H1 (cell line): ENCODE measurements at regions not wholly inside any gene's neighbourhood (a gene's known extent, or its start where the extent isn't known, plus 50 kb on each side); places are given as distances from the start of the nearest gene placed in this dataset.

Experiments
- NRF1 ChIP-seq: IDR thresholded peaks from 2 replicates; pipeline ENCODE4 v1.6.1; 2011; ENCODE audit warnings: mild to moderate bottlenecking, low read depth, low read length, improper control_type of control experiment
- SP4 ChIP-seq: IDR thresholded peaks from 2 replicates; pipeline ENCODE4 v1.6.1; 2012; ENCODE audit warnings: low read length, inconsistent platforms
- SRF ChIP-seq: IDR thresholded peaks from 2 replicates; pipeline ENCODE4 v1.6.1; 2011; ENCODE audit warnings: mild to moderate bottlenecking, low read depth, low read length, moderate library complexity
- TBP ChIP-seq: IDR thresholded peaks from 2 replicates; pipeline ENCODE4 v1.6.1; 2011; ENCODE audit warnings: low read depth, low read length, improper control_type of control experiment
- USF2 ChIP-seq: IDR thresholded peaks from 2 replicates; pipeline ENCODE4 v1.6.1; 2011; ENCODE audit warnings: low read length, improper control_type of control experiment
- TF ChIP-seq, protein P1 (sequence below): IDR thresholded peaks from 2 replicates; pipeline ENCODE4 v1.6.1; 2012; ENCODE audit warnings: low read length, inconsistent platforms

DNA sequence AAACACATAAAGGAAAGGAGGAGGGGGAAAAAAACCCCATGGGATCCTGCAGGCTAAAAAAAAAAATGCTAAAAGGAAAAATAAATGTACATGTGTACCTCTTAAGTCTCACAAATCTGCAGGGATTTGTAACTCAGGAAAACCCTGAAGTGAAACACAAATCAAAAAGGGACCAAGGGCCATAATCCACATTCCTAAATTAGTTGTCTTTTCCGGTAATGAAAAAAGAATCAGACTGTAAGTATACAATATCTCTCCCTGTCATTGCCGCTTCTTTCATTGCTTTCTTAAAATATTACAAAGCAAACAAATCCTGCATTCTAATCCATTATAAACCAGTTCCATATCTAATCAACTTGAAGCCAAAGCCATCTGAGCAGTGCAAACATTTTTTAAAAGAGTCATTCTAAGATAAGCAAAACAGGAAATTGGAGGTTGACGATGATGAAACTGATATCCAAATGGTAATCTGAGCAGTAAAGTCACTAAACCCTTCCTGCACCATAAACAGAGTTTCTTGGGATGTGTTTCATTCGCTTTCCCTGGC lies 58.7 kb upstream of the SIM2 start (continued):
- TF ChIP-seq USF2 (no peak), NRF1 (no peak), SRF (no peak), SP4 (no peak), TBP (no peak)
- TF ChIP-seq, protein P1, sequence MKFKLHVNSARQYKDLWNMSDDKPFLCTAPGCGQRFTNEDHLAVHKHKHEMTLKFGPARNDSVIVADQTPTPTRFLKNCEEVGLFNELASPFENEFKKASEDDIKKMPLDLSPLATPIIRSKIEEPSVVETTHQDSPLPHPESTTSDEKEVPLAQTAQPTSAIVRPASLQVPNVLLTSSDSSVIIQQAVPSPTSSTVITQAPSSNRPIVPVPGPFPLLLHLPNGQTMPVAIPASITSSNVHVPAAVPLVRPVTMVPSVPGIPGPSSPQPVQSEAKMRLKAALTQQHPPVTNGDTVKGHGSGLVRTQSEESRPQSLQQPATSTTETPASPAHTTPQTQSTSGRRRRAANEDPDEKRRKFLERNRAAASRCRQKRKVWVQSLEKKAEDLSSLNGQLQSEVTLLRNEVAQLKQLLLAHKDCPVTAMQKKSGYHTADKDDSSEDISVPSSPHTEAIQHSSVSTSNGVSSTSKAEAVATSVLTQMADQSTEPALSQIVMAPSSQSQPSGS, result no peak
